Naive thymus-derived CD8-positive, alpha-beta T cell (primary cell): ENCODE measurements at regions not wholly inside any gene's neighbourhood (a gene's known extent, or its start where the extent isn't known, plus 50 kb on each side); places are given as distances from the start of the nearest gene placed in this dataset.
"Not testable (repeated sequence)": the region's sequence is repeated elsewhere in the genome, so short reads cannot be mapped to it uniquely, and the experiment has no call there.

Experiments
- ATAC-seq, 2 donors: fragments of 150-1000 bp; cut with Tn5 transposase in 1 of 2; sonication (Bioruptor Pico), chemical (Tn5 transposase) in 1 of 2; 1 replicate in 1 of 2; 2 replicates in 1 of 2; pipeline ENCODE4 v1.10.0; 2021; ENCODE audit warnings: mild to moderate bottlenecking in 2 of 2, moderate library complexity in 2 of 2
- POLR2A ChIA-PET: fragments of 350-600 bp; sonication (Branson Sonifier 250); formaldehyde crosslinking; loops from one replicate; lab custom pipeline; 2021; ENCODE audit warnings: antibody characterized with exemption; lab: Charles Lee
- DNase-seq, 10 donors: peaks; one replicate each; pipeline versions ENCODE4 v3.0.0 to v3.0.0-alpha.2; 2020 to 2022
- H3K27ac Mint-ChIP-seq, 10 donors: one replicate each; pipeline ENCODE4 v1.8.0; 2020 to 2022; ENCODE audit warnings: mild to moderate bottlenecking in 10 of 10, mixed read lengths in 10 of 10, moderate library complexity in 4 of 10, inconsistent platforms in 1 of 10
- H3K27me3 Mint-ChIP-seq, 5 donors: one replicate each; pipeline ENCODE4 v1.8.0; 2021 to 2022; ENCODE audit warnings: mixed read lengths in 5 of 5
- H3K36me3 Mint-ChIP-seq, 3 donors: one replicate each; pipeline ENCODE4 v1.8.0; 2020 to 2022; ENCODE audit warnings: mixed read lengths in 3 of 3, mild to moderate bottlenecking in 2 of 3, inconsistent platforms in 1 of 3
- H3K4me1 Mint-ChIP-seq, 4 donors: one replicate each; pipeline ENCODE4 v1.8.0; 2021 to 2022; ENCODE audit warnings: mixed read lengths in 4 of 4
- H3K4me3 Mint-ChIP-seq, 10 donors: one replicate each; pipeline ENCODE4 v1.8.0; 2020 to 2022; ENCODE audit warnings: mild to moderate bottlenecking in 10 of 10, mixed read lengths in 10 of 10, moderate library complexity in 6 of 10, inconsistent platforms in 1 of 10
- H3K9me3 Mint-ChIP-seq, 9 donors: one replicate each; pipeline ENCODE4 v1.8.0; 2020 to 2022; ENCODE audit warnings: mixed read lengths in 9 of 9, mild to moderate bottlenecking in 3 of 9, inconsistent platforms in 1 of 9, moderate library complexity in 1 of 9

- Mint-ChIP-seq H3K27me3 (peaks cover 5 to 35% (median 13%) of the 10 kb centered on the region in 5 donors), H3K9me3 (peaks cover 0 to 18% (median 0%) of the 10 kb centered on the region in 9 donors)
- DNase-seq, H3K27ac Mint-ChIP-seq, H3K4me1 Mint-ChIP-seq, H3K4me3 Mint-ChIP-seq, POLR2A ChIA-PET, ATAC-seq, H3K36me3 Mint-ChIP-seq: not testable (repeated sequence)
Observed at GRCh38 chr15:22238276-22238958, 158.1 kb downstream of the OR4M2 start.

GRCh38 chr15:22238959-22239805 is 158.9 kb downstream of the OR4M2 start:
- H3K9me3 Mint-ChIP-seq, result peaks cover 0 to 12% (median 0%) of the 10 kb centered on the region in 9 donors
- DNase-seq, ATAC-seq, H3K4me3 Mint-ChIP-seq, POLR2A ChIA-PET, H3K4me1 Mint-ChIP-seq, H3K27ac Mint-ChIP-seq, H3K36me3 Mint-ChIP-seq: not testable (repeated sequence)
- H3K27me3 Mint-ChIP-seq, result peaks cover 6 to 43% (median 16%) of the 10 kb centered on the region in 5 donors

- Mint-ChIP-seq H3K27me3 (peaks cover 6 to 45% (median 17%) of the 10 kb centered on the region in 5 donors), H3K27ac (no peak overlapping the region), H3K36me3 (peaks cover 0 to 5% (median 1%) of the 10 kb centered on the region in 3 donors), H3K4me3 (no peak overlapping the region), H3K9me3 (peaks cover 0 to 7% (median 0%) of the 10 kb centered on the region in 9 donors), H3K4me1 (peaks cover 0 to 5% (median 1%) of the 10 kb centered on the region in 4 donors)
- POLR2A ChIA-PET, result no interaction called here
- DNase-seq (no peak), ATAC-seq (no peak)
Observed at GRCh38 chr15:22239806-22240180, 159.5 kb downstream of the OR4M2 start.

- Mint-ChIP-seq H3K27ac (no peak overlapping the region), H3K4me1 (peaks cover 0 to 5% (median 1%) of the 10 kb centered on the region in 4 donors), H3K36me3 (peaks cover 0 to 1% (median 0%) of the 10 kb centered on the region in 3 donors), H3K4me3 (no peak overlapping the region), H3K27me3 (peaks cover 6 to 45% (median 15%) of the 10 kb centered on the region in 5 donors), H3K9me3 (peaks cover 0 to 1% (median 0%) of the 10 kb centered on the region in 9 donors)
- ATAC-seq, result no peak
- no peak for DNase-seq
- POLR2A ChIA-PET, result no interaction called here
Observed at GRCh38 chr15:22240403-22240802, 160.1 kb downstream of the OR4M2 start.

- DNase-seq (no peak), ATAC-seq (no peak)
- H3K27me3 Mint-ChIP-seq, result peaks cover 6 to 47% (median 15%) of the 10 kb centered on the region in 5 donors
- H3K9me3 Mint-ChIP-seq, result peaks cover 0 to 2% (median 0%) of the 10 kb centered on the region in 9 donors
- peaks cover 0 to 2% (median 0%) of the 10 kb centered on the region in 3 donors for H3K36me3 Mint-ChIP-seq
- H3K4me1 Mint-ChIP-seq, result peaks cover 0 to 5% (median 1%) of the 10 kb centered on the region in 4 donors
- no peak overlapping the region for H3K27ac Mint-ChIP-seq
- no peak overlapping the region for H3K4me3 Mint-ChIP-seq
- POLR2A ChIA-PET, result no interaction called here
Observed at GRCh38 chr15:22240986-22241385, 160.7 kb downstream of the OR4M2 start.

- H3K27me3 Mint-ChIP-seq, result peaks cover 10 to 50% (median 20%) of the 10 kb centered on the region in 5 donors
- H3K27ac Mint-ChIP-seq, result no peak overlapping the region
- no peak for ATAC-seq
- H3K4me1 Mint-ChIP-seq, result peaks cover 0 to 5% (median under 1%) of the 10 kb centered on the region in 4 donors
- peaks cover 0 to 6% (median 0%) of the 10 kb centered on the region in 9 donors for H3K9me3 Mint-ChIP-seq
- no peak for DNase-seq
- H3K4me3 Mint-ChIP-seq, result no peak overlapping the region
- POLR2A ChIA-PET, result no interaction called here
- peaks cover 0 to 6% (median 5%) of the 10 kb centered on the region in 3 donors for H3K36me3 Mint-ChIP-seq
Observed at GRCh38 chr15:22241451-22241850, 161.1 kb downstream of the OR4M2 start.

GRCh38 chr15:22242311-22242710 is 162.0 kb downstream of the OR4M2 start:
- DNase-seq, H3K9me3 Mint-ChIP-seq, POLR2A ChIA-PET, H3K4me3 Mint-ChIP-seq, ATAC-seq, H3K27ac Mint-ChIP-seq, H3K36me3 Mint-ChIP-seq, H3K4me1 Mint-ChIP-seq: not testable (repeated sequence)
- H3K27me3 Mint-ChIP-seq, result peaks cover 11 to 49% (median 21%) of the 10 kb centered on the region in 5 donors

GRCh38 chr15:22243440-22244130 is 163.3 kb downstream of the OR4M2 start:
- no peak overlapping the region for H3K4me3 Mint-ChIP-seq
- POLR2A ChIA-PET, result interaction anchor here (0.7 kb wide), 1 partner anchor 26 kb away, joined by 3 read pairs; no protein-coding TSS in a partner anchor

GRCh38 chr15:22249511-22249910 is 169.2 kb downstream of the OR4M2 start:
- H3K27ac Mint-ChIP-seq, H3K9me3 Mint-ChIP-seq, H3K4me3 Mint-ChIP-seq, POLR2A ChIA-PET, H3K36me3 Mint-ChIP-seq, DNase-seq, ATAC-seq: not testable (repeated sequence)
- H3K4me1 Mint-ChIP-seq, result peaks cover 5 to 23% (median 11%) of the 10 kb centered on the region in 4 donors
- H3K27me3 Mint-ChIP-seq, result peaks cover 20 to 69% (median 34%) of the 10 kb centered on the region in 5 donors

More at GRCh38 chr15:22243440-22244130, 163.3 kb downstream of the OR4M2 start:
- Mint-ChIP-seq H3K9me3 (peaks cover 0 to 7% (median 0%) of the 10 kb centered on the region in 9 donors), H3K27ac (no peak overlapping the region), H3K36me3 (peaks cover 0 to 7% (median 5%) of the 10 kb centered on the region in 3 donors), H3K4me1 (peaks cover 0 to 5% (median under 1%) of the 10 kb centered on the region in 4 donors), H3K27me3 (peaks cover 11 to 49% (median 26%) of the 10 kb centered on the region in 5 donors)
- ATAC-seq (no peak), DNase-seq (no peak)

- H3K27me3 Mint-ChIP-seq, result peaks cover 29 to 77% (median 39%) of the 10 kb centered on the region in 5 donors
- ATAC-seq, H3K36me3 Mint-ChIP-seq, H3K9me3 Mint-ChIP-seq, DNase-seq, H3K4me3 Mint-ChIP-seq, POLR2A ChIA-PET, H3K27ac Mint-ChIP-seq: not testable (repeated sequence)
- H3K4me1 Mint-ChIP-seq, result peaks cover 8 to 35% (median 19%) of the 10 kb centered on the region in 4 donors
Observed at GRCh38 chr15:22250501-22251290, 170.4 kb downstream of the OR4M2 start.

- H3K27ac Mint-ChIP-seq, result no peak overlapping the region
- no peak for ATAC-seq
Observed at GRCh38 chr15:22251422-22251821, 171.1 kb downstream of the OR4M2 start.

More at GRCh38 chr15:22251422-22251821, 171.1 kb downstream of the OR4M2 start:
- DNase-seq, result no peak
- Mint-ChIP-seq H3K27me3 (peaks cover 28 to 78% (median 40%) of the 10 kb centered on the region in 5 donors), H3K4me1 (peaks cover 7 to 35% (median 19%) of the 10 kb centered on the region in 4 donors), H3K9me3 (peaks cover 0 to 3% (median 0%) of the 10 kb centered on the region in 9 donors), H3K36me3 (peaks cover 0 to under 1% (median under 1%) of the 10 kb centered on the region in 3 donors), H3K4me3 (no peak overlapping the region)
- POLR2A ChIA-PET, result no interaction called here
